Uterus (tissue), 3 donors: ENCODE measurements at regions not wholly inside any gene's neighbourhood (a gene's known extent, or its start where the extent isn't known, plus 50 kb on each side); places are given as distances from the start of the nearest gene placed in this dataset.
"Not testable (repeated sequence)": the region's sequence is repeated elsewhere in the genome, so short reads cannot be mapped to it uniquely, and the experiment has no call there.

Source experiments
- DNase-seq, 2 donors: peaks; one replicate each; pipeline ENCODE4 v3.0.0-alpha.2; 2019 to 2020
- H3K27ac ChIP-seq, 2 donors: fragments of 200-600 bp; sonication (generic); 1 replicate in 1 of 2; 2 replicates in 1 of 2; pipeline ENCODE4 v1.5.1; 2016 to 2018
- H3K27me3 ChIP-seq, 2 donors: fragments of 200-600 bp; sonication (generic); one replicate each; pipeline ENCODE4 v1.5.1; 2018 to 2019; ENCODE audit warnings: control low read depth in 1 of 2
- H3K36me3 ChIP-seq, 2 donors: fragments of 200-600 bp; sonication (generic); one replicate each; pipeline ENCODE4 v1.5.1; 2019; ENCODE audit warnings: control low read depth in 1 of 2
- H3K4me1 ChIP-seq, 2 donors: fragments of 200-600 bp; sonication (generic); one replicate each; pipeline ENCODE4 v1.5.1; 2018 to 2019; ENCODE audit warnings: control low read depth in 1 of 2
- H3K4me3 ChIP-seq, 2 donors: fragments of 200-600 bp; sonication (generic); 1 replicate in 1 of 2; 2 replicates in 1 of 2; pipeline ENCODE4 v1.5.1; 2018 to 2019; ENCODE audit warnings: mild to moderate bottlenecking in 1 of 2
- H3K9me3 ChIP-seq, 2 donors: fragments of 200-600 bp; sonication (generic); one replicate each; pipeline ENCODE4 v1.5.1; 2019; ENCODE audit warnings: control low read depth in 1 of 2
- CTCF ChIP-seq, 4 experiments: fragments of 200-600 bp in 2 of 4; fragments of 450-650 bp in 2 of 4; sonication (generic) in 2 of 4; IDR thresholded peaks; one replicate each; pipeline ENCODE4 v1.5.1; 2016 to 2019; ENCODE audit warnings: antibody characterized with exemption in 4 of 4, mild to moderate bottlenecking in 2 of 4, moderate library complexity in 1 of 4
- POLR2A ChIP-seq, 2 donors: fragments of 450-650 bp; IDR thresholded peaks; one replicate each; pipeline ENCODE4 v1.6.1; 2016; ENCODE audit warnings: antibody characterized with exemption in 2 of 2, mild to moderate bottlenecking in 1 of 2, moderate library complexity in 1 of 2
- intact Hi-C: fragments of 100-400 bp; cut with DNase I; formaldehyde crosslinking; loops from one replicate; pipeline ENCODE4 v1.15.1; 2023; ENCODE audit warnings: low total_unique reads
- donor health status: DM: yes; HTN: yes; CAD: no.

- H3K27me3 ChIP-seq = no peaks in the 10 kb centered on the region
- no peaks in the 10 kb centered on the region for H3K4me1 ChIP-seq
- H3K9me3 ChIP-seq = no peaks in the 10 kb centered on the region
- no peaks in the 10 kb centered on the region for H3K36me3 ChIP-seq
- intact Hi-C loops = no loop called here
- H3K4me3 ChIP-seq = no peak overlapping the region
- no peak overlapping the region for H3K27ac ChIP-seq
- TF ChIP-seq POLR2A (IDR thresholded peaks at IDR 0.05) (no peak), CTCF (IDR thresholded peaks at IDR 0.05) (no peak)
- no peak for DNase-seq
Observed at GRCh38 chr18:75697493-75697892, 270.0 kb upstream of the SMIM21 start.

- intact Hi-C loops = no loop called here
- H3K4me1 ChIP-seq = no peaks in the 10 kb centered on the region
Observed at GRCh38 chr18:75696391-75696790, 268.9 kb upstream of the SMIM21 start.

GRCh38 chr18:75694292-75694691 lies 266.8 kb upstream of the SMIM21 start:
- Histone ChIP-seq H3K27me3 (no peaks in the 10 kb centered on the region), H3K9me3 (no peaks in the 10 kb centered on the region), H3K27ac (no peak overlapping the region), H3K4me3 (no peak overlapping the region), H3K36me3 (no peaks in the 10 kb centered on the region), H3K4me1 (no peaks in the 10 kb centered on the region)
- intact Hi-C loops = no loop called here
- TF ChIP-seq CTCF (IDR thresholded peaks at IDR 0.05) (no peak), POLR2A (IDR thresholded peaks at IDR 0.05) (no peak)
- no peak for DNase-seq

More at GRCh38 chr18:75696391-75696790, 268.9 kb upstream of the SMIM21 start:
- H3K9me3 ChIP-seq = no peaks in the 10 kb centered on the region
- H3K27ac ChIP-seq = no peak overlapping the region
- no peaks in the 10 kb centered on the region for H3K36me3 ChIP-seq
- TF ChIP-seq CTCF (IDR thresholded peaks at IDR 0.05) (no peak), POLR2A (IDR thresholded peaks at IDR 0.05) (no peak)
- DNase-seq = no peak
- no peaks in the 10 kb centered on the region for H3K27me3 ChIP-seq
- no peak overlapping the region for H3K4me3 ChIP-seq

GRCh38 chr18:75691483-75691882 lies 264.0 kb upstream of the SMIM21 start:
- DNase-seq = no peak
- H3K27me3 ChIP-seq = no peaks in the 10 kb centered on the region
- H3K9me3 ChIP-seq = no peaks in the 10 kb centered on the region
- no peak overlapping the region for H3K27ac ChIP-seq
- H3K4me1 ChIP-seq = no peaks in the 10 kb centered on the region
- intact Hi-C loops = no loop called here
- no peaks in the 10 kb centered on the region for H3K36me3 ChIP-seq
- TF ChIP-seq CTCF (IDR thresholded peaks at IDR 0.05) = no peak
- no peak for TF ChIP-seq POLR2A (IDR thresholded peaks at IDR 0.05)
- no peak overlapping the region for H3K4me3 ChIP-seq

- H3K27ac ChIP-seq, H3K4me3 ChIP-seq, H3K4me1 ChIP-seq, H3K36me3 ChIP-seq, H3K27me3 ChIP-seq, DNase-seq, intact Hi-C loops, H3K9me3 ChIP-seq: not testable (repeated sequence)
Observed at GRCh38 chr18:75690283-75690682, 262.8 kb upstream of the SMIM21 start.

GRCh38 chr18:75687626-75688025 lies 260.1 kb upstream of the SMIM21 start:
- Histone ChIP-seq H3K4me1 (no peaks in the 10 kb centered on the region), H3K36me3 (no peaks in the 10 kb centered on the region), H3K27me3 (no peaks in the 10 kb centered on the region), H3K27ac (no peak overlapping the region), H3K9me3 (no peaks in the 10 kb centered on the region), H3K4me3 (no peak overlapping the region)
- no peak for DNase-seq
- intact Hi-C loops = no loop called here
- TF ChIP-seq POLR2A (IDR thresholded peaks at IDR 0.05) (no peak), CTCF (IDR thresholded peaks at IDR 0.05) (no peak)
